ENCODE measurements at regions not wholly inside any gene's neighbourhood (a gene's known extent, or its start where the extent isn't known, plus 50 kb on each side); places are given as distances from the start of the nearest gene placed in this dataset.

GRCh38 chr3:27637346-27637995, 84.7 kb downstream of the EOMES start:
- POLR2A ChIA-PET (ENCODE audit: partially characterized antibody), result interaction anchor here (1.5 kb wide), 1 partner anchor 16 kb away, joined by 3 read pairs; no protein-coding TSS in a partner anchor
- no peak for TF ChIP-seq SIX5 (IDR thresholded peaks at IDR 0.05; ENCODE audit: low read depth, low read length)
- TF ChIP-seq HDAC6 (IDR thresholded peaks at IDR 0.05; ENCODE audit: low read depth, low read length), result no peak
- TF ChIP-seq JUN (IDR thresholded peaks at IDR 0.05; ENCODE audit: low read depth, low read length), result no peak
- TF ChIP-seq TEAD4 (IDR thresholded peaks at IDR 0.05; ENCODE audit: low read depth, low read length), result peak; percentile 43; the same call in 1 of the 2 replicates
- DNase-seq (ENCODE audit: low read depth in 1 of 2, low spot score in 2 of 2) (no peak), FAIRE-seq (no peak)
- H4K5ac ChIP-seq (ENCODE audit: insufficient read length, low read depth, low read length), result no peak overlapping the region
- no peak overlapping the region for H2BK5ac ChIP-seq (ENCODE audit: low read depth, low read length)
- no peak overlapping the region for H3K27ac ChIP-seq (ENCODE audit: low read depth, low read length)
- CTCF ChIA-PET (ENCODE audit: partially characterized antibody), result interaction anchor here (0.9 to 1.7 kb wide), 7 partner anchors 12 to 74 kb away, joined by 3 to 6 read pairs (median 3); no protein-coding TSS in a partner anchor
- H3K4me2 ChIP-seq (ENCODE audit: insufficient read depth in 1 of 2, low read depth in 2 of 2, low read length in 2 of 2), result no peak overlapping the region
- no peak overlapping the region for H4K8ac ChIP-seq (ENCODE audit: extremely low read depth, insufficient read depth, low read length)
- H3K4me1 ChIP-seq (replicated peaks in 1 of 4; ENCODE audit: control insufficient read depth in 3 of 4, insufficient read depth in 4 of 4, low read length in 3 of 4), result no peaks in the 10 kb centered on the region
- no peak overlapping the region for H2BK15ac ChIP-seq (ENCODE audit: low read length)
- H2AK5ac ChIP-seq (ENCODE audit: low read depth, low read length), result no peak overlapping the region
- H2BK120ac ChIP-seq (replicated peaks; ENCODE audit: low read depth, low read length), result no peak overlapping the region
- H2BK12ac ChIP-seq (ENCODE audit: low read depth, low read length), result no peak overlapping the region
- H3K23me2 ChIP-seq (ENCODE audit: low read depth, low read length), result no peaks in the 10 kb centered on the region
- no peaks in the 10 kb centered on the region for H4K20me1 ChIP-seq (replicated peaks in 1 of 2; ENCODE audit: control insufficient read depth in 1 of 2, insufficient read depth in 2 of 2, low read length in 2 of 2)
- H3K4me3 ChIP-seq (ENCODE audit: extremely low read depth in 1 of 4, insufficient read depth in 2 of 4, low read depth in 3 of 4, low read length in 4 of 4), result no peak overlapping the region
- H3K18ac ChIP-seq (ENCODE audit: extremely low read depth, low read length), result no peak overlapping the region
- no peaks in the 10 kb centered on the region for H3K36me3 ChIP-seq (ENCODE audit: control insufficient read depth in 2 of 4, insufficient read depth in 4 of 4, low read length in 3 of 4)
- no peaks in the 10 kb centered on the region for H3K79me1 ChIP-seq (ENCODE audit: low read depth, low read length)
- 81% methylated on average over 9 of the region's 9 CpGs; no CpG with 5 or more reads in 1 of the 2 experiments for WGBS, 2 experiments (ENCODE audit: extremely low coverage in 1 of 2, insufficient coverage in 1 of 2, insufficient read length in 1 of 2, insufficient replicate concordance in 2 of 2, low coverage in 1 of 2, low lambda C conversion rate in 2 of 2, missing lambda C conversion rate in 1 of 2)
- no peak overlapping the region for H2BK20ac ChIP-seq (ENCODE audit: low read length)
- H3K4ac ChIP-seq (replicated peaks; ENCODE audit: insufficient read length, low read depth, low read length), result no peak overlapping the region
- H2AFZ ChIP-seq (ENCODE audit: low read length), result no peak overlapping the region
- no peak overlapping the region for H3K56ac ChIP-seq (replicated peaks; ENCODE audit: insufficient read length, low read depth, low read length)
- H3K9ac ChIP-seq (replicated peaks in 1 of 4; ENCODE audit: extremely low read depth in 1 of 4, low read depth in 3 of 4, low read length in 3 of 4), result no peak overlapping the region
- no peak overlapping the region for H3K23ac ChIP-seq (ENCODE audit: insufficient read length)
- H3K14ac ChIP-seq (ENCODE audit: insufficient read length), result no peak overlapping the region
- H3K9me3 ChIP-seq (ENCODE audit: insufficient read depth in 2 of 2, low read depth in 1 of 2, low read length in 1 of 2), result no peaks in the 10 kb centered on the region
- no peaks in the 10 kb centered on the region for H3K27me3 ChIP-seq (replicated peaks in 1 of 4; ENCODE audit: control insufficient read depth in 3 of 4, extremely low read depth in 1 of 4, insufficient read depth in 3 of 4, low read length in 3 of 4)
- no peak overlapping the region for H4K91ac ChIP-seq (replicated peaks; ENCODE audit: insufficient read length, low read length)
- H3K79me2 ChIP-seq (ENCODE audit: control insufficient read depth in 1 of 2, insufficient read depth in 2 of 2, low read length in 2 of 2), result no peaks in the 10 kb centered on the region

Measured in H1 (cell line).